ENCODE measurements at regions not wholly inside any gene's neighbourhood (a gene's known extent, or its start where the extent isn't known, plus 50 kb on each side); places are given as distances from the start of the nearest gene placed in this dataset.

DNA sequence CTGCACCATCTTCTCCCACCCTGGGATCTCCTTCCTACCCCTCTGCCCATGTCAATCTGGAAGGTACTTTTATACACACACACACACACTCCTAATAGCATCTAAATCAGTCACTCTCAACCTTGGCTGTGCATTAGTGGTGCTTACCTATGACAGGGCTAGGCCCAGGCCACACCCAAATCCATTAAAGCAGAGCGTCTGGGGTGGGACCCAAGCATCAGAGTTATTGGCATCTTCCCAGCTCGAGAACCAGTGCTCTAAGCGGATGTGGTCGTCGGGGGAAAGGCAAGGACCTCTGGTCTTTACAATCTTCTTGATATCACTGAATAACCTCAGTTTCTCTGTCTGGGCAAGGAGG lies 194.6 kb downstream of the TRIM29 start:
- Histone ChIP-seq H3K9me3 (ENCODE audit: control insufficient read depth, insufficient read depth, low read length) (no peaks in the 10 kb centered on the region), H2AFZ (replicated peaks; ENCODE audit: low read length, poor library complexity) (no peak overlapping the region), H2BK15ac (ENCODE audit: low read depth, low read length) (no peak overlapping the region), H3K4ac (ENCODE audit: low read depth, low read length) (no peak overlapping the region), H3K4me2 (ENCODE audit: low read depth, low read length) (no peak overlapping the region), H2BK120ac (ENCODE audit: low read depth, low read length) (no peak overlapping the region), H3K4me3 (ENCODE audit: insufficient read depth, low read depth, low read length) (no peak overlapping the region), H3K27ac (ENCODE audit: insufficient read depth, low read length) (no peak overlapping the region), H3K79me1 (ENCODE audit: low read depth in 1 of 2, low read length in 2 of 2) (no peaks in the 10 kb centered on the region), H3K4me1 (ENCODE audit: control insufficient read depth, insufficient read depth, low read length) (no peaks in the 10 kb centered on the region), H2AK9ac (replicated peaks; ENCODE audit: low read depth, low read length, poor library complexity) (no peak overlapping the region), H3K23ac (ENCODE audit: low read depth, low read length) (no peak overlapping the region), H3K36me3 (ENCODE audit: control insufficient read depth, insufficient read depth, low read length) (no peaks in the 10 kb centered on the region), H3K56ac (ENCODE audit: extremely low read depth, insufficient read depth, low read length) (no peak overlapping the region), H4K91ac (ENCODE audit: insufficient read depth, low read depth, low read length) (no peak overlapping the region), H4K8ac (ENCODE audit: low read depth in 2 of 2, low read length in 2 of 2) (no peak overlapping the region), H3K18ac (ENCODE audit: low read depth, low read length) (no peak overlapping the region), H2AK5ac (ENCODE audit: low read depth, low read length) (no peak overlapping the region), H4K5ac (ENCODE audit: low read depth, low read length) (no peak overlapping the region), H3K27me3 (ENCODE audit: control insufficient read depth, insufficient read depth, low read length) (peaks cover 3% of the 10 kb centered on the region; the same call in 1 of the 2 replicates), H3K9me1 (ENCODE audit: insufficient read depth, low read length) (no peaks in the 10 kb centered on the region), H3K9ac (ENCODE audit: low read depth, low read length) (no peak overlapping the region), H4K20me1 (ENCODE audit: insufficient read depth, low read length) (no peaks in the 10 kb centered on the region), H3K14ac (replicated peaks; ENCODE audit: low read depth, low read length) (no peak overlapping the region), H2BK20ac (ENCODE audit: low read depth, low read length) (no peak overlapping the region), H2BK5ac (ENCODE audit: low read depth, low read length, poor library complexity, severe bottlenecking) (no peak overlapping the region)
- no TSS peak for BruUV-seq (replicated peaks)
- in situ Hi-C loops (cut with MboI; ENCODE audit: low sequenced_read_pairs): no loop called here
- DNase-seq: no peak
- intact Hi-C loops (cut with micrococcal nuclease): no loop called here
- no peak for ATAC-seq (ENCODE audit: low read depth)
- ChIA-PET POLR2A (ENCODE audit: unreplicated experiment) (no interaction called here), CTCF (no interaction called here)
- dilution Hi-C loops (cut with HindIII; ENCODE audit: low sequenced_read_pairs, unreplicated experiment): no loop called here
- no peak for TF ChIP-seq RCOR1 (IDR thresholded peaks at IDR 0.05; ENCODE audit: insufficient replicate concordance, low read length)
- TF ChIP-seq FOS (IDR thresholded peaks at IDR 0.05; ENCODE audit: low read depth, low read length): no peak
- TF ChIP-seq POLR2A (IDR thresholded peaks at IDR 0.05; ENCODE audit: low read depth, low read length): no peak
- no peak for TF ChIP-seq CHD1 (IDR thresholded peaks at IDR 0.05; ENCODE audit: low read depth, low read length)
- no peak for TF ChIP-seq MAZ (IDR thresholded peaks at IDR 0.05; ENCODE audit: borderline replicate concordance, low read depth, low read length)
- no peak for TF ChIP-seq RFX5 (IDR thresholded peaks at IDR 0.05; ENCODE audit: low read depth, low read length)
- TF ChIP-seq NFE2L2 (IDR thresholded peaks at IDR 0.05; ENCODE audit: low read depth, low read length): no peak
- TF ChIP-seq, protein P1, sequence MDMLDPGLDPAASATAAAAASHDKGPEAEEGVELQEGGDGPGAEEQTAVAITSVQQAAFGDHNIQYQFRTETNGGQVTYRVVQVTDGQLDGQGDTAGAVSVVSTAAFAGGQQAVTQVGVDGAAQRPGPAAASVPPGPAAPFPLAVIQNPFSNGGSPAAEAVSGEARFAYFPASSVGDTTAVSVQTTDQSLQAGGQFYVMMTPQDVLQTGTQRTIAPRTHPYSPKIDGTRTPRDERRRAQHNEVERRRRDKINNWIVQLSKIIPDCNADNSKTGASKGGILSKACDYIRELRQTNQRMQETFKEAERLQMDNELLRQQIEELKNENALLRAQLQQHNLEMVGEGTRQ (IDR thresholded peaks at IDR 0.05; ENCODE audit: low read depth, low read length): no peak
- no peak for TF ChIP-seq MXI1 (IDR thresholded peaks at IDR 0.05; ENCODE audit: borderline replicate concordance, low read depth, low read length)
- TF ChIP-seq BHLHE40 (IDR thresholded peaks at IDR 0.05; ENCODE audit: low read depth, low read length): no peak
- no peak for TF ChIP-seq SMC3 (IDR thresholded peaks at IDR 0.05; ENCODE audit: low read depth, low read length)
- TF ChIP-seq CEBPB (IDR thresholded peaks at IDR 0.05; ENCODE audit: low read depth, low read length): no peak
- TF ChIP-seq RAD21 (IDR thresholded peaks at IDR 0.05; ENCODE audit: low read length): no peak
- no peak for TF ChIP-seq MAFK (IDR thresholded peaks at IDR 0.05; ENCODE audit: low read depth, low read length)
- TF ChIP-seq, protein P2, sequence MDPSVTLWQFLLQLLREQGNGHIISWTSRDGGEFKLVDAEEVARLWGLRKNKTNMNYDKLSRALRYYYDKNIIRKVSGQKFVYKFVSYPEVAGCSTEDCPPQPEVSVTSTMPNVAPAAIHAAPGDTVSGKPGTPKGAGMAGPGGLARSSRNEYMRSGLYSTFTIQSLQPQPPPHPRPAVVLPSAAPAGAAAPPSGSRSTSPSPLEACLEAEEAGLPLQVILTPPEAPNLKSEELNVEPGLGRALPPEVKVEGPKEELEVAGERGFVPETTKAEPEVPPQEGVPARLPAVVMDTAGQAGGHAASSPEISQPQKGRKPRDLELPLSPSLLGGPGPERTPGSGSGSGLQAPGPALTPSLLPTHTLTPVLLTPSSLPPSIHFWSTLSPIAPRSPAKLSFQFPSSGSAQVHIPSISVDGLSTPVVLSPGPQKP (IDR thresholded peaks at IDR 0.05; ENCODE audit: borderline replicate concordance, low read depth, low read length): no peak
- TF ChIP-seq, protein P3, sequence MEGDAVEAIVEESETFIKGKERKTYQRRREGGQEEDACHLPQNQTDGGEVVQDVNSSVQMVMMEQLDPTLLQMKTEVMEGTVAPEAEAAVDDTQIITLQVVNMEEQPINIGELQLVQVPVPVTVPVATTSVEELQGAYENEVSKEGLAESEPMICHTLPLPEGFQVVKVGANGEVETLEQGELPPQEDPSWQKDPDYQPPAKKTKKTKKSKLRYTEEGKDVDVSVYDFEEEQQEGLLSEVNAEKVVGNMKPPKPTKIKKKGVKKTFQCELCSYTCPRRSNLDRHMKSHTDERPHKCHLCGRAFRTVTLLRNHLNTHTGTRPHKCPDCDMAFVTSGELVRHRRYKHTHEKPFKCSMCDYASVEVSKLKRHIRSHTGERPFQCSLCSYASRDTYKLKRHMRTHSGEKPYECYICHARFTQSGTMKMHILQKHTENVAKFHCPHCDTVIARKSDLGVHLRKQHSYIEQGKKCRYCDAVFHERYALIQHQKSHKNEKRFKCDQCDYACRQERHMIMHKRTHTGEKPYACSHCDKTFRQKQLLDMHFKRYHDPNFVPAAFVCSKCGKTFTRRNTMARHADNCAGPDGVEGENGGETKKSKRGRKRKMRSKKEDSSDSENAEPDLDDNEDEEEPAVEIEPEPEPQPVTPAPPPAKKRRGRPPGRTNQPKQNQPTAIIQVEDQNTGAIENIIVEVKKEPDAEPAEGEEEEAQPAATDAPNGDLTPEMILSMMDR (conservative IDR thresholded peaks at IDR 0.05; ENCODE audit: low read depth, low read length): no peak
- WGBS, 2 experiments (ENCODE audit: extremely low coverage in 2 of 2, insufficient read length in 1 of 2): no CpG with 5 or more reads among the region's 5 CpGs

Measured in IMR-90 (cell line).